H1 (cell line): ENCODE measurements at regions not wholly inside any gene's neighbourhood (a gene's known extent, or its start where the extent isn't known, plus 50 kb on each side); places are given as distances from the start of the nearest gene placed in this dataset.

ENCODE experiments used
- ATF3 ChIP-seq: IDR thresholded peaks from 2 replicates; pipeline ENCODE4 v1.6.1; 2011; ENCODE audit warnings: low read depth, mild to moderate bottlenecking, low read length; ENCODE audit not compliant: insufficient read depth
- JUND ChIP-seq: IDR thresholded peaks from 2 replicates; pipeline ENCODE4 v1.6.1; 2011; ENCODE audit warnings: mild to moderate bottlenecking, improper control_type of control experiment, low read length
- RBBP5 ChIP-seq: IDR thresholded peaks from 2 replicates; pipeline ENCODE4 v1.7.1; 2012; ENCODE audit warnings: low read depth, mild to moderate bottlenecking, inconsistent platforms, low read length, moderate library complexity, borderline replicate concordance
- SRF ChIP-seq: IDR thresholded peaks from 2 replicates; pipeline ENCODE4 v1.6.1; 2011; ENCODE audit warnings: mild to moderate bottlenecking, low read depth, low read length, moderate library complexity
- SUZ12 ChIP-seq: fragments of 200-600 bp; sonication (generic); IDR thresholded peaks from 2 replicates; pipeline ENCODE4 v1.6.1; 2012; ENCODE audit warnings: mild to moderate bottlenecking, inconsistent platforms, low read length, moderate library complexity, mixed read lengths
- TF ChIP-seq, protein P1 (sequence below): fragments of 300-600 bp; sonication (generic); IDR thresholded peaks from 2 replicates; pipeline ENCODE4 v1.7.1; 2012; ENCODE audit warnings: low read length, moderate library complexity, mild to moderate bottlenecking, inconsistent platforms; ENCODE audit not compliant: insufficient replicate concordance

DNA sequence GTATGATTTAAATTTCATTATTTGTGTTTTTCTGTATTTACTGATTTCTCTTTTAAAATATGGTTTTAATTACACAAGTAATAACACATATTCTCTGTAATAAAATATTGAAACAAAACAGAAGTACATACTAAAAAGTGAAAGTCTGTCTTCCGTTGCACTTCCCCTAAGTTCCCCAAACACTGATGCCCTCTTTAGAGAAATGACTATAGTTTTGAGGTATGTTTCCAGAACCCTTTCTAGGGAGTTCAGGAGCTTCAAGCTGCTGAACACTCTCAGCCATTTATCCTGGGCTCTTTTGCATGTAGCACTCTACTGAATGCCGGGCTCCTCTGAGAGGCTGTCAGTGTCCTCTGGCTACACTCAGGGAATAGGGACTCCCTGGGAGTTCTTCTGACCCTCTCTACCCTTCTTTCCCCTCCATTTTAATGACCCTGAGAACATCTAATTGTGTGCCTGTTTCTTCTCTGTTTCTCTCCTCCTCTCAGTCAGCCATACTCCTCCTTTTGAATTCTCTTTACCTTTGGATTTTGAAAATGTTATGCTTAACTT is 60.4 kb upstream of the KCNAB1 start (continued):
- TF ChIP-seq, protein P1, sequence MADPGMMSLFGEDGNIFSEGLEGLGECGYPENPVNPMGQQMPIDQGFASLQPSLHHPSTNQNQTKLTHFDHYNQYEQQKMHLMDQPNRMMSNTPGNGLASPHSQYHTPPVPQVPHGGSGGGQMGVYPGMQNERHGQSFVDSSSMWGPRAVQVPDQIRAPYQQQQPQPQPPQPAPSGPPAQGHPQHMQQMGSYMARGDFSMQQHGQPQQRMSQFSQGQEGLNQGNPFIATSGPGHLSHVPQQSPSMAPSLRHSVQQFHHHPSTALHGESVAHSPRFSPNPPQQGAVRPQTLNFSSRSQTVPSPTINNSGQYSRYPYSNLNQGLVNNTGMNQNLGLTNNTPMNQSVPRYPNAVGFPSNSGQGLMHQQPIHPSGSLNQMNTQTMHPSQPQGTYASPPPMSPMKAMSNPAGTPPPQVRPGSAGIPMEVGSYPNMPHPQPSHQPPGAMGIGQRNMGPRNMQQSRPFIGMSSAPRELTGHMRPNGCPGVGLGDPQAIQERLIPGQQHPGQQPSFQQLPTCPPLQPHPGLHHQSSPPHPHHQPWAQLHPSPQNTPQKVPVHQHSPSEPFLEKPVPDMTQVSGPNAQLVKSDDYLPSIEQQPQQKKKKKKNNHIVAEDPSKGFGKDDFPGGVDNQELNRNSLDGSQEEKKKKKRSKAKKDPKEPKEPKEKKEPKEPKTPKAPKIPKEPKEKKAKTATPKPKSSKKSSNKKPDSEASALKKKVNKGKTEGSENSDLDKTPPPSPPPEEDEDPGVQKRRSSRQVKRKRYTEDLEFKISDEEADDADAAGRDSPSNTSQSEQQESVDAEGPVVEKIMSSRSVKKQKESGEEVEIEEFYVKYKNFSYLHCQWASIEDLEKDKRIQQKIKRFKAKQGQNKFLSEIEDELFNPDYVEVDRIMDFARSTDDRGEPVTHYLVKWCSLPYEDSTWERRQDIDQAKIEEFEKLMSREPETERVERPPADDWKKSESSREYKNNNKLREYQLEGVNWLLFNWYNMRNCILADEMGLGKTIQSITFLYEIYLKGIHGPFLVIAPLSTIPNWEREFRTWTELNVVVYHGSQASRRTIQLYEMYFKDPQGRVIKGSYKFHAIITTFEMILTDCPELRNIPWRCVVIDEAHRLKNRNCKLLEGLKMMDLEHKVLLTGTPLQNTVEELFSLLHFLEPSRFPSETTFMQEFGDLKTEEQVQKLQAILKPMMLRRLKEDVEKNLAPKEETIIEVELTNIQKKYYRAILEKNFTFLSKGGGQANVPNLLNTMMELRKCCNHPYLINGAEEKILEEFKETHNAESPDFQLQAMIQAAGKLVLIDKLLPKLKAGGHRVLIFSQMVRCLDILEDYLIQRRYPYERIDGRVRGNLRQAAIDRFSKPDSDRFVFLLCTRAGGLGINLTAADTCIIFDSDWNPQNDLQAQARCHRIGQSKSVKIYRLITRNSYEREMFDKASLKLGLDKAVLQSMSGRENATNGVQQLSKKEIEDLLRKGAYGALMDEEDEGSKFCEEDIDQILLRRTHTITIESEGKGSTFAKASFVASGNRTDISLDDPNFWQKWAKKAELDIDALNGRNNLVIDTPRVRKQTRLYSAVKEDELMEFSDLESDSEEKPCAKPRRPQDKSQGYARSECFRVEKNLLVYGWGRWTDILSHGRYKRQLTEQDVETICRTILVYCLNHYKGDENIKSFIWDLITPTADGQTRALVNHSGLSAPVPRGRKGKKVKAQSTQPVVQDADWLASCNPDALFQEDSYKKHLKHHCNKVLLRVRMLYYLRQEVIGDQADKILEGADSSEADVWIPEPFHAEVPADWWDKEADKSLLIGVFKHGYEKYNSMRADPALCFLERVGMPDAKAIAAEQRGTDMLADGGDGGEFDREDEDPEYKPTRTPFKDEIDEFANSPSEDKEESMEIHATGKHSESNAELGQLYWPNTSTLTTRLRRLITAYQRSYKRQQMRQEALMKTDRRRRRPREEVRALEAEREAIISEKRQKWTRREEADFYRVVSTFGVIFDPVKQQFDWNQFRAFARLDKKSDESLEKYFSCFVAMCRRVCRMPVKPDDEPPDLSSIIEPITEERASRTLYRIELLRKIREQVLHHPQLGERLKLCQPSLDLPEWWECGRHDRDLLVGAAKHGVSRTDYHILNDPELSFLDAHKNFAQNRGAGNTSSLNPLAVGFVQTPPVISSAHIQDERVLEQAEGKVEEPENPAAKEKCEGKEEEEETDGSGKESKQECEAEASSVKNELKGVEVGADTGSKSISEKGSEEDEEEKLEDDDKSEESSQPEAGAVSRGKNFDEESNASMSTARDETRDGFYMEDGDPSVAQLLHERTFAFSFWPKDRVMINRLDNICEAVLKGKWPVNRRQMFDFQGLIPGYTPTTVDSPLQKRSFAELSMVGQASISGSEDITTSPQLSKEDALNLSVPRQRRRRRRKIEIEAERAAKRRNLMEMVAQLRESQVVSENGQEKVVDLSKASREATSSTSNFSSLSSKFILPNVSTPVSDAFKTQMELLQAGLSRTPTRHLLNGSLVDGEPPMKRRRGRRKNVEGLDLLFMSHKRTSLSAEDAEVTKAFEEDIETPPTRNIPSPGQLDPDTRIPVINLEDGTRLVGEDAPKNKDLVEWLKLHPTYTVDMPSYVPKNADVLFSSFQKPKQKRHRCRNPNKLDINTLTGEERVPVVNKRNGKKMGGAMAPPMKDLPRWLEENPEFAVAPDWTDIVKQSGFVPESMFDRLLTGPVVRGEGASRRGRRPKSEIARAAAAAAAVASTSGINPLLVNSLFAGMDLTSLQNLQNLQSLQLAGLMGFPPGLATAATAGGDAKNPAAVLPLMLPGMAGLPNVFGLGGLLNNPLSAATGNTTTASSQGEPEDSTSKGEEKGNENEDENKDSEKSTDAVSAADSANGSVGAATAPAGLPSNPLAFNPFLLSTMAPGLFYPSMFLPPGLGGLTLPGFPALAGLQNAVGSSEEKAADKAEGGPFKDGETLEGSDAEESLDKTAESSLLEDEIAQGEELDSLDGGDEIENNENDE = no peak
- TF ChIP-seq RBBP5 = no peak
- TF ChIP-seq SRF = no peak
- no peak for TF ChIP-seq ATF3
- TF ChIP-seq SUZ12 = no peak
- TF ChIP-seq JUND = no peak
